GM18499 (cell line): ENCODE measurements at regions not wholly inside any gene's neighbourhood (a gene's known extent, or its start where the extent isn't known, plus 50 kb on each side); places are given as distances from the start of the nearest gene placed in this dataset.
"Not testable (repeated sequence)": the region's sequence is repeated elsewhere in the genome, so short reads cannot be mapped to it uniquely, and the experiment has no call there.

Experiments used
- ATAC-seq: cut with Tn5 transposase; IDR thresholded peaks from one replicate; pipeline ENCODE4 v1.9.1; 2021; ENCODE audit warnings: moderate number of reproducible peaks; ENCODE audit not compliant: insufficient read depth, unreplicated experiment

GRCh38 chr5:87765009-87765408 lies 352.3 kb upstream of the CCNH start:
- no peak for ATAC-seq

DNA sequence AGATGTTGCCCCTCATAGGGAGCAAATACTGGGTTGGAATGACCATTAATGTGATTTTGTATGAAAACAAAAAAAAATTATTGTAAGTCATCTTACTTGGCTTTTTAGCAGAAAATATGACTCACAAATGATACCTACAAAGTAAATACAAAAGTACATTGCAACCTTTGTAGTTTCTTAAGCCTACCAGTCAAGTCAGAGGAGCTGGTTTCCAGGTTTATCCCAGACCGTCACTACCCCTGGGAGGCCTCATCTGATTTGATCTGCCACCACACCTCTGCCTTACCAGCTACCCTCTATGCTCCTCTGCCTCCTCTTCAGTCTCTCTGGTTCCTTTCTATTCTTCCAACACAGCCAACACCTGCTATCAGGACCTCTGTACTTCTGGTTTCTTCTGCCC lies 349.9 kb upstream of the CCNH start:
- ATAC-seq = no peak

GRCh38 chr5:87756951-87757350 lies 344.2 kb upstream of the CCNH start:
- no peak for ATAC-seq

DNA sequence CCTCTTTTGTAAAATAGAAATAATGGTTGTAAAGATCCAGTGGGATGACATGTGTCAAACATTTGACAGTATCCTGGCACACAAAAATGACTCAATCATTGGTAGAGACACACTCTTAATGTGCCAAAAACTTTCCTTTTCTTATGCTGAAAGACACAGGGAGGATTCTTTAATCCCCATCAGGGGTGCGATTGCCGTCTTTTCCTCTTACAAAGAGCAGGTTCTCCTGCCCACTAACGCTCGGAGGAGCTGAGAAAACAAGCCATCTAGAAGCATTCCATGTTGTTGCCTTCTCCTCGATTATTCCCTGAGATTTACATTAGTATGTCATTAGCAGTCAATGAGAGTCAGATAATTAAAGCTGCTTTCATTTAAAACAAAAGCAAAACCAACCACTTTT lies 342.6 kb upstream of the CCNH start:
- ATAC-seq = no peak

DNA sequence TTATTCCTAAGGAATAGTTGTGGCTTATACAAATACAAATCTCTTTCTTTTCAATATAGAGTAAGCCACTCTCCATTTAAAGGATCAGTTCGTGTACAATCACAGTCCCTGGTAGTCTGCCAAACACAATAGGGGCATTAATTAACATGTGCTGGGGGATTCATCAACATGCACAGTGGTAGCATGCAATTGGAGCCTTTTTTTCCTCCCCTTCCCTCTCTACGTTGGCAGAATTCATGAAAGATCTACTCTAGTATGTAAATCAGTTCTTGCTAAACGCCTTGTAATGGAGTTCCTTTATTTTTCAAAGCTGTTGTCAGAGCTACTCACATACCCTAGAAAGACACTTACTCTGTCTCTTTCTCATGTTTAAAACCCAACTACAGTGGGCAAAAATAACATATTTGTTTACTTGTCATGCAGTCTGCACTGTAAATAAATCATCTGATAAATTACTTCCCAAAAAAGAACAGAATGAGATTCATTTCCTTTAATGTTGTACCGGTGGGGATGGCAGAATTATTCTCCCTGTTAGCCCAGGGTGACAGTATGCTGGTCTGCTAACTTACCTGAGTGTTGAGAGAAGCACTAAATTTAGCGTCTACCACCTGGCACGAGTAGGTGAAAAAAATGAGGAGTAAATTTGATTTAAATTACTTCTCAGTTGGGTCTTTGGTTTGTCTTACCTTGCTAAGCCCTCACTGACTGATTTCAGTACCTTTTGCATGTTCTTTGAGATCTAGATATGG lies 341.5 kb upstream of the CCNH start:
- no peak for ATAC-seq

- no peak for ATAC-seq
Observed at GRCh38 chr5:87752362-87752761, 339.6 kb upstream of the CCNH start.

DNA sequence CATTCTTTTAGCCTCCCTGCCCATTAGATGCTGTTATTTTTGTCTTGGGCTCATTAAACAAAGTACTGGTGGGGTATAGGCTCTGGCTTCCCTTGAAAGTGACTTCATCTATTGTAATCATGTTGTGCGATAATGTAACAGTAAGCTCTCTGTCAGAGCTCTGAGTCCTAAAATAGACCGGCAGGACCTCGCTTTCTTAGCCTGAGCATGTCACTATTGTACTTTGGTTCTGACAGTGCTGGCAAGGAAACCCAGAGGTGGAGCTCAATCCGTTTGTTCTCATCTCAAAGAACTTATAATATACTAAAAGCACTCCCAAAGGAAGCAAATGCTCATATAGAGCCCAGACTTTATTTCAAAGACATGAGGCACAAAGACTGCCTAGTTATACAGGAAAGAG lies 339.1 kb upstream of the CCNH start:
- ATAC-seq = no peak

DNA sequence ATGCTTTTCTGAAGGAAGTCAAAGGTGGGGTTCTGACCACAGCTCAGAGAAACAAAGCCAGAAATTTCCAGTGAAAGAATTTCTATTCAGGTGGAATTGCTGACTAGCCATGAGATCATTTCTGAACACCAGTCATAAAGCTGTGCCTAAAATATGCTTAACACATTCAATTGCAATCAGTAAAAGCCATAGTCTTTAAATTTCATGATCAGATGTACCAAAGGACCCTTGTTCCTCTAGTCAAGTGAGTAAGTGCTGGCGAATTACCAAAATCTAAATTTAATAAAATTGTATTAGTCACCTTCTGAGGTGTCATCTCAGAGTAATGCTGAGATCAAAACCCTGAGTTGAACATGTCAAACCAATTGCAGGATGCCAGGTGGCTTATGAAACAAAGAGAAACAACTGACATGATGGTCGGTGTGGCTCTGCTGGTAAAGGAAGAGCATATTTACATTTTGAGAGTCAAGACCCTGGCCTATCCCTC lies 334.2 kb upstream of the CCNH start:
- ATAC-seq = no peak

DNA sequence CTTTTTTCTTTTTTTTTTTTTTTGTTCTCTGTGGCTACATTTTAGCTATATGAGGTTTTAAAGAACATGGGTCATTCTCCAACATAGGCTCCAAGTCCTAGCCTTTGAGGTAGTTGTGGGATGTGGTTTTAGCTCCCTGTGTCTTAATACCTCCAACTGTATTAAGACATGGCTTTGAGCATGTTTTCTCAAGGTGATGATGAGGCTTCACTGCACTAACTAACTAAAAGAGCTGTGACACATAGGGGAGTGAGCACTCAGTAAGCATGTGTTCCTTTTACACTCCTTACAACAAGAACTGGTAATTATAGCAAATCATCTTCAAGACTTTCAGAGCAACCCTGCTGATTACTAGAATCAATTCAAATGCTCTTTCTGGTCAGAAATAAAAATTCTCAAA lies 333.6 kb upstream of the CCNH start:
- ATAC-seq = no peak

DNA sequence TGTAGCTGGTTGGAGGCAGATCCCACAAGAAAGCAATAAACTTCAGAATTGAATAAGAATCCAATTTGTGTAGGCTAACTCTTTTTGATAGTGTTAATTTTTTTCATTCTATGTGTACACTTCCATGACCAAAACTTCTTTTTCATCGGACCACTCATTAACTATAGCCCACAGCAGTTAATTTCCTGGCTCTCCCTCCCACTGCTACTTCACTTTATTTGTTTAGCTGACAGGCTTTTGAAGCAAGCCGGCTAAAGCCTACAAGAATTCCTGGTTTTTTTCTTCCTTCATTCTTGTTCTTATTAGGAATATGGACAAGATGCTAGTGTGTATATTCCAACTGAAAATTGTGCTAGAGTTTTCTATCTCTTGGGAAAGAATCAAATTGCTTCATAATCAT lies 329.2 kb upstream of the CCNH start:
- no peak for ATAC-seq

DNA sequence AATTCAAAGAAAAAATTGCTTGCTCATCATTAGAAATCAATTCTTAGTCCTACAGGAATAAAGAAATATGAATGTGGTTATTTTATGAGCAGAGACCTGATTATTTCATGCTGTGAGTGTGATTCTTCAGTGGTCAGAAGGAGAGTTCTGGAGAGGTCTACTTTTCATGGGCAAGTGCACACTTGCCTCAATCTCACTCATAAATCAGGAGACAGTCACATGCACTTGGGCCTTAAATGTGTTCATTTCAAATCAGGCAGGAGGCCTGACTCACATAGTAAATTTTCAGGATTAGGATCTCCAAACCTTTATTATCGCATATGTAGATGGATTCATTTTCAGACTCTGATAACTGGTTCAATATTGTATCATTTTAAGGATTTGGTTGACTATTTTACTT lies 323.2 kb upstream of the CCNH start:
- no peak for ATAC-seq

GRCh38 chr5:87733897-87734296 lies 321.2 kb upstream of the CCNH start:
- no peak for ATAC-seq

DNA sequence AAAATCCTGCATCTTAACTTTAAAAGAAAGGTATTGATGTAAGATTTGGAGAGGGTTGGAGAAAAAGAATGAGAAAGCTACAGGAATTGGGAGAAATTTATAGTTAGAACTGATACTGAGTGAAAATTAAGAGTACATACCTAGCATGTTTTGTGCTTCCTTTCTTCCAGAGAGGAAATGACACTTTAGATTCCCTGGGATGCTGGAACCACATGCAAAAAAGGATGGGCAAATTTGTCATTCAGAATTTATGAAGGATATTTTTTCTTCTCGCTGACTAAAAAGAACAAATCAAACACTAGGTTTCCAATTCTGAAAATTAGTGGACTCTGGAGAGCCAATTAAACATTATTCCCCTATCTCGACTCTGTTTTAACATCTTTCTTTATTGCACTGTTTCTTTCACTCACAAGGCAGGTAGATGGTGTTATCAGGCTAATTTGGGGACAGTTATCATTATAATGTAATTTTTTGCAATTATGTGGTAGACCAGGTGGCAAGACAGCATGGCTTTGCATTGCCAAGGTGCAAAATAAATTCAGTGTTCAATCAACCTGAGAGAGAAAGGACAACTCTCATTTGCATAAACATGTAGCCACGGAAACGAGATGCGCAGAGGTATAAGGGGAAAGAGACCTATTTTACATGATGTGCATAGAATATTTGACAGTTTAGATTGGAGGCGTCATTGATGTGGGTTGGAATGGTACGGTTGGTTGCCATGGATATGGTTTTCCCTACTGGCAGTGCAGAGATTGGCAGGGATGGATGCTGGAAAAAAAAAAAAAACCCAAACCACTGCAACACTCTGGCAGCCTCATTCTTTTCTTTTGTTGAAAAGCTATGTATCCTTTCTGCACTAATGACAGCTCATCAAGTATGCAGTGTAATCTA lies 320.4 kb upstream of the CCNH start:
- no peak for ATAC-seq

- ATAC-seq = no peak
Observed at GRCh38 chr5:87729781-87730180, 317.1 kb upstream of the CCNH start.

DNA sequence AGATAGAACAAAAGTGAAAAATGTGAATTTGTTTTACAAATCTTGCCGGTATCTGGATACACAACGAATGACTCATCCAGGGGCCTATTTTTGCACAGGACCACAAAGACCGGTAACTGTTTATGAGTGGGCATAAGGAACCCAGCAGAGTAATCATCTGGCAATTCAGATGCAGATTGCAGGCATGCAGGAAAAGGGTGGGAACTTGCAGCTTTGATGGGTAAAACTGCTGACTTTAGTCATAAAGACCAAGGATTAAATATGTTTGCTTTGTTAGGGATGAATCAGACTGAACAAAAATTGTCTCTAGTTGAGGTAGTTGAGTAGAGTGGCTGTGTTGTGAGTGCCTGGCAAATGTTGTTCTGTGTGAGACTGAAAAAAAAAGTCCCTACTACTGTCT lies 309.6 kb upstream of the CCNH start:
- ATAC-seq = no peak

GRCh38 chr5:87718224-87718925 lies 305.6 kb upstream of the CCNH start:
- ATAC-seq = not testable (repeated sequence)

GRCh38 chr5:87717761-87718160 lies 305.0 kb upstream of the CCNH start:
- no peak for ATAC-seq

- no peak for ATAC-seq
Observed at GRCh38 chr5:87705876-87706275, 293.1 kb upstream of the CCNH start.

DNA sequence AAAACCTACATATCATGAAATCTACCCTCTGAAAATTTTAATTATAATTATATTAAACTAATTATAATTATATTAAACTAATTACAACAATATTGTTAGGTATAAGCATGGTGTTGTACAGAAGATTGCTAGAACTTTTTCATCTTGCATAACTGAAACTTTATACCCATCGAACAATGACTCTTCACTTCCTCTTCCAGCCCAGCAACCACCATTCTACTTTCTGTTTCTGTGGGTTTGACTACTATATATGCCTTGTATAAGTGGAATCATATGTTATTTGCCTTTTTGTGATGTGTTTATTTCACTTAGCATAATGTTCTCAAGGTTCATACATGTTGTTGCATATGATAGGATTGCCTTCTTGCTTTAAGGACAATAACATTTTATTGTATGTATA lies 274.2 kb upstream of the CCNH start:
- peak; percentile 85 for ATAC-seq

DNA sequence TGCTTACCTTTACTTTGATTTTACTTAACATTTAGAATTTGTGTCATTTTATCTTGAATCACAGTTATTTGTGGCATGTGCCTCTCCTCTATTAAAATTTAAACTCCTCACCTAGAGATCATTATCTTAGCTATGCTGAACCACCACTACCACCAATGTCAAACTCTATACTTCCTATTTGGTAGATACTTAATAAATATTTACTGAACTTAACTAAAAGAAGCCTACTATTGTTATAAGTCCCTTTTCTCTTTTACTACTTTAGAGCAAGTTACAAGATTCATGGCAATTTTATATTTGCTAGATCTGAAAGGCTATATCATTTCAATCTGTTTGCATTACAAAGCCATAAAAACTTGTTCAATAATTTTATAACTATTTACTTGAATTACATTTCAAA lies 273.3 kb upstream of the CCNH start:
- no peak for ATAC-seq

- ATAC-seq = no peak
Observed at GRCh38 chr5:87674235-87674634, 261.5 kb upstream of the CCNH start.
